Sigmoid colon (tissue), 4 donors: ENCODE measurements at regions not wholly inside any gene's neighbourhood (a gene's known extent, or its start where the extent isn't known, plus 50 kb on each side); places are given as distances from the start of the nearest gene placed in this dataset.

Experiments used
- CTCF ChIP-seq, 4 experiments: fragments of 450-650 bp in 3 of 4; fragments of 200-600 bp in 1 of 4; IDR thresholded peaks; one replicate each; pipeline ENCODE4 v1.5.1; 2016 to 2019; ENCODE audit warnings: antibody characterized with exemption in 4 of 4, mild to moderate bottlenecking in 3 of 4, moderate library complexity in 2 of 4
- POLR2AphosphoS5 ChIP-seq, 4 donors: sonication (generic); formaldehyde crosslinking; IDR thresholded peaks; one replicate each; pipeline ENCODE4 v1.6.1; 2017; ENCODE audit warnings: antibody characterized with exemption in 4 of 4

- TF ChIP-seq CTCF (IDR thresholded peaks at IDR 0.05) (no peak), POLR2AphosphoS5 (IDR thresholded peaks at IDR 0.05) (no peak)
Observed at GRCh38 chr12:107284692-107285091, 191.3 kb upstream of the CRY1 start.
